GM12878 (cell line): ENCODE measurements at regions not wholly inside any gene's neighbourhood (a gene's known extent, or its start where the extent isn't known, plus 50 kb on each side); places are given as distances from the start of the nearest gene placed in this dataset.

Source experiments
- ATAC-seq: fragments of 200-7000 bp; cut with Tn5 transposase; 3 replicates; pipeline ENCODE4 v1.9.1; 2020; ENCODE audit warnings: mild to moderate bottlenecking, moderate library complexity
- BruUV-seq: library from RNA; stranded (reverse); fragments of 400-500 nt; replicated peaks from 2 replicates; lab custom pipeline; 2021; lab: Mats Ljungman, UMichigan
- CTCF ChIA-PET: fragments of 300-600 bp; sonication (Branson Sonifier 250); formaldehyde crosslinking; extraction: SDS; loops from one replicate; lab custom pipeline; 2021; ENCODE audit warnings: inconsistent platforms; lab: Yijun Ruan, JAX
- POLR2A ChIA-PET: fragments of 350-600 bp; formaldehyde crosslinking; extraction: SDS; loops from one replicate; lab custom pipeline; 2021; ENCODE audit warnings: inconsistent platforms; lab: Charles Lee
- RAD21 ChIA-PET: fragments of 300-600 bp; sonication (Branson Sonifier 250); formaldehyde crosslinking; loops from one replicate; lab custom pipeline; 2023; ENCODE audit warnings: antibody characterized with exemption; ENCODE audit not compliant: unreplicated experiment; lab: Charles Lee
- SMC1A ChIA-PET: fragments of 300-600 bp; sonication (Branson Sonifier 250); formaldehyde crosslinking; loops from one replicate; lab custom pipeline; 2023; ENCODE audit not compliant: unreplicated experiment, uncharacterized antibody; lab: Charles Lee
- DNase-seq: peaks from one replicate; pipeline ENCODE4 v3.0.0-alpha.2; 2011; ENCODE audit warnings: low read depth, low spot score
- FAIRE-seq: peaks from 3 replicates; lab custom pipeline; 2011; peaks lifted over from hg19 to GRCh38; lab: Jason Lieb, UNC
- H2AFZ ChIP-seq: 2 replicates; pipeline ENCODE4 v1.6.0; 2011; ENCODE audit warnings: low read depth, low read length, control low read depth; ENCODE audit not compliant: control insufficient read depth
- H3K27ac ChIP-seq: 2 replicates; pipeline ENCODE4 v1.5.1; 2011; ENCODE audit warnings: control low read depth; ENCODE audit not compliant: control insufficient read depth, insufficient read depth
- H3K27me3 ChIP-seq, 2 experiments: replicated peaks in 1 of 2; 2 replicates each; pipeline versions ENCODE4 v1.6.0 to v1.6.1; 2011; ENCODE audit warnings: low read length in 1 of 2; ENCODE audit not compliant: control insufficient read depth in 2 of 2, insufficient read depth in 2 of 2
- H3K36me3 ChIP-seq, 2 experiments: 2 replicates each; pipeline ENCODE4 v1.5.1; 2011; ENCODE audit warnings: low read length in 1 of 2; ENCODE audit not compliant: control insufficient read depth in 2 of 2, insufficient read depth in 2 of 2
- H3K4me1 ChIP-seq: 2 replicates; pipeline ENCODE4 v1.6.1; 2011; ENCODE audit warnings: mild to moderate bottlenecking, low read length, moderate library complexity, mixed read lengths; ENCODE audit not compliant: control insufficient read depth, insufficient read depth
- H3K4me2 ChIP-seq: 2 replicates; pipeline ENCODE4 v1.6.0; 2011; ENCODE audit warnings: control low read depth; ENCODE audit not compliant: control insufficient read depth, insufficient read depth
- H3K4me3 ChIP-seq: fragments of 200-600 bp; sonication (generic); 2 replicates; pipeline ENCODE4 v1.5.1; 2016
- H3K79me2 ChIP-seq: 2 replicates; pipeline ENCODE4 v1.6.0; 2011; ENCODE audit warnings: low read length; ENCODE audit not compliant: control insufficient read depth, insufficient read depth
- H3K9ac ChIP-seq: 2 replicates; pipeline ENCODE4 v1.8.0; 2011; ENCODE audit warnings: low read length, control low read depth, mixed read lengths; ENCODE audit not compliant: control insufficient read depth, insufficient read depth
- H3K9me3 ChIP-seq: replicated peaks from 3 replicates; pipeline ENCODE4 v1.5.1; 2011; ENCODE audit warnings: mild to moderate bottlenecking, low read length; ENCODE audit not compliant: control insufficient read depth, insufficient read depth
- H4K20me1 ChIP-seq: 2 replicates; pipeline ENCODE4 v1.6.0; 2011; ENCODE audit not compliant: control insufficient read depth, insufficient read depth
- BRCA1 ChIP-seq: IDR thresholded peaks from 2 replicates; pipeline ENCODE4 v1.6.1; 2011; ENCODE audit warnings: low read depth, low read length, improper control_type of control experiment
- EZH2 ChIP-seq: IDR thresholded peaks from 2 replicates; pipeline ENCODE4 v1.6.1; 2012; ENCODE audit warnings: low read depth, mild to moderate bottlenecking, control low read depth, inconsistent platforms, low read length, borderline replicate concordance; ENCODE audit not compliant: control insufficient read depth
- FOS ChIP-seq: IDR thresholded peaks from 3 replicates; pipeline ENCODE4 v1.6.1; 2011; ENCODE audit warnings: borderline replicate concordance; ENCODE audit not compliant: insufficient read length; ENCODE audit errors: extremely low read depth
- HSF1 ChIP-seq: fragments of 150-350 bp; IDR thresholded peaks from 2 replicates; pipeline ENCODE4 v1.6.1; 2014; ENCODE audit warnings: mild to moderate bottlenecking, low read depth, low read length
- IKZF2 ChIP-seq, 2 experiments: fragments of 450-650 bp; IDR thresholded peaks; 2 replicates each; pipeline ENCODE4 v1.6.1; 2017; ENCODE audit warnings: mild to moderate bottlenecking in 2 of 2, moderate library complexity in 2 of 2
- PBX3 ChIP-seq: IDR thresholded peaks from 2 replicates; pipeline ENCODE4 v1.6.1; 2011; ENCODE audit warnings: mild to moderate bottlenecking, low read depth, low read length, moderate library complexity; ENCODE audit not compliant: insufficient replicate concordance
- REST ChIP-seq: IDR thresholded peaks from 2 replicates; pipeline ENCODE4 v1.6.1; 2012; ENCODE audit warnings: mild to moderate bottlenecking, low read depth, low read length
- TCF12 ChIP-seq: IDR thresholded peaks from 2 replicates; pipeline ENCODE4 v1.6.1; 2011; ENCODE audit warnings: low read depth, mild to moderate bottlenecking, low read length
- WGBS: methylation state at CpG from one replicate; pipeline ENCODE4 v1.1.6; 2016; ENCODE audit warnings: low lambda C conversion rate; ENCODE audit not compliant: insufficient replicate concordance, insufficient coverage; ENCODE audit errors: missing lambda C conversion rate; 5-methylcytosine and 5-hydroxymethylcytosine counted together
- in situ Hi-C: fragments of 300-500 bp; cut with MboI; formaldehyde crosslinking; loops from 9 replicates; pipeline ENCODE4 v1.14.3; 2018; ENCODE audit warnings: mixed read lengths
- intact Hi-C: fragments of 100-400 bp; cut with micrococcal nuclease; formaldehyde crosslinking; loops from one replicate; pipeline ENCODE4 v1.14.2; 2022; ENCODE audit not compliant: unreplicated experiment

GRCh38 chr9:82062245-82062644, 73.7 kb downstream of the SPATA31D1 start:
- Histone ChIP-seq H3K27ac (no peak overlapping the region), H3K4me3 (no peak overlapping the region), H3K79me2 (no peaks in the 10 kb centered on the region), H3K4me1 (no peaks in the 10 kb centered on the region), H2AFZ (no peak overlapping the region), H4K20me1 (no peaks in the 10 kb centered on the region), H3K36me3 (no peaks in the 10 kb centered on the region), H3K4me2 (no peak overlapping the region), H3K9ac (no peak overlapping the region), H3K9me3 (no peaks in the 10 kb centered on the region), H3K27me3 (no peaks in the 10 kb centered on the region)
- CTCF ChIA-PET, result no interaction called here
- no TSS peak for BruUV-seq
- DNase-seq (no peak), ATAC-seq (no peak), FAIRE-seq (no peak)
- RAD21 ChIA-PET, result no interaction called here
- SMC1A ChIA-PET, result no interaction called here
- intact Hi-C loops, result no loop called here
- WGBS, result 55% methylated on average over 12 of the region's 12 CpGs
- TF ChIP-seq FOS, result no peak
- no peak for TF ChIP-seq BRCA1
- no peak for TF ChIP-seq REST
- no peak for TF ChIP-seq TCF12
- no peak for TF ChIP-seq EZH2
- no peak for TF ChIP-seq IKZF2 (IDR thresholded peaks at IDR 0.05)
- no peak for TF ChIP-seq PBX3
- no peak for TF ChIP-seq HSF1
- POLR2A ChIA-PET, result no interaction called here
- in situ Hi-C loops, result loop anchor here (25.0 kb wide), 1 partner anchor 100 kb away; no protein-coding TSS in a partner anchor
